WTC11 (cell line): ENCODE measurements at regions not wholly inside any gene's neighbourhood (a gene's known extent, or its start where the extent isn't known, plus 50 kb on each side); places are given as distances from the start of the nearest gene placed in this dataset.

Experiments
- CBFB ChIP-seq: sonication (generic); formaldehyde crosslinking; IDR thresholded peaks from 2 replicates; pipeline ENCODE4 v1.8.1; 2022; ENCODE audit warnings: mild to moderate bottlenecking, low read depth, missing genetic modification reagents
- TCF7 ChIP-seq: sonication (generic); formaldehyde crosslinking; IDR thresholded peaks from 2 replicates; pipeline ENCODE4 v1.8.0; 2022; ENCODE audit warnings: mild to moderate bottlenecking, low read depth, missing genetic modification reagents, moderate library complexity

DNA sequence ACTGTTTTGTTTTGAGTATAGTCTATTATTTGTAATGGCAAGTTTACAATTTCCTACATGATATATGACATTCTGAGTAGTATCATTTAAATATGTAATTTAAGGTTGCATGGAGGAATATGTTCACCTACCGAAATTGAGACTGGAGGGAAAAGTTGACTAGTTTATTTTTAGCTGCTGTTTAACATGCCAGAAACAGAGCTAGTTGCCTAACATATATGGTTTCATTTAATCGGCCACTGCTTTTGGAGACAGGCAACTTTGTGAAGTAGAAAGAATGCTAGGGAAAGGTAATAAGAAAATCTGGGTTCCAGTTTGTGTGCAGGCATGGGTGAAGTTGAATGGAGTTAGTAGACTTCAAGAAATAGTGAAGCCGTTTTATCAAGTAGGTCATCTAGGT lies 342.1 kb upstream of the CBLB start:
- no peak for TF ChIP-seq TCF7 (CRISPR knock-in tag)
- no peak for TF ChIP-seq CBFB (CRISPR knock-in tag)
